Endodermal cell (in vitro differentiated cells): ENCODE measurements at regions not wholly inside any gene's neighbourhood (a gene's known extent, or its start where the extent isn't known, plus 50 kb on each side); places are given as distances from the start of the nearest gene placed in this dataset.
"Not testable (repeated sequence)": the region's sequence is repeated elsewhere in the genome, so short reads cannot be mapped to it uniquely, and the experiment has no call there.

Experiments used
- DNase-seq: peaks from one replicate; pipeline ENCODE4 v3.0.0-alpha.2; 2017
- H3K27ac ChIP-seq: 2 replicates; pipeline ENCODE4 v1.5.1; 2013; ENCODE audit warnings: mild to moderate bottlenecking, low read depth, low read length, moderate library complexity
- H3K27me3 ChIP-seq: 2 replicates; pipeline ENCODE4 v1.6.1; 2013; ENCODE audit warnings: mild to moderate bottlenecking, low read length, moderate library complexity; ENCODE audit not compliant: insufficient read depth, control insufficient read depth, poor library complexity, severe bottlenecking
- H3K36me3 ChIP-seq: 2 replicates; pipeline ENCODE4 v1.7.0; 2013; ENCODE audit warnings: mild to moderate bottlenecking, low read length, moderate library complexity; ENCODE audit not compliant: control insufficient read depth, insufficient read depth
- H3K4me1 ChIP-seq: one replicate; pipeline ENCODE4 v1.7.0; 2013; ENCODE audit warnings: low read length; ENCODE audit not compliant: control insufficient read depth, insufficient read depth
- H3K4me3 ChIP-seq: 2 replicates; pipeline ENCODE4 v1.5.1; 2013; ENCODE audit warnings: mild to moderate bottlenecking, low read length, moderate library complexity
- H3K9ac ChIP-seq: 2 replicates; pipeline ENCODE4 v1.6.1; 2013; ENCODE audit warnings: mild to moderate bottlenecking, low read length, moderate library complexity; ENCODE audit not compliant: poor library complexity, severe bottlenecking; ENCODE audit errors: extremely low read depth
- H3K9me3 ChIP-seq: 2 replicates; pipeline ENCODE4 v1.6.1; 2013; ENCODE audit warnings: mild to moderate bottlenecking, low read length, moderate library complexity; ENCODE audit not compliant: control insufficient read depth
- H3K27ac Mint-ChIP-seq: 2 replicates; pipeline ENCODE4 v1.8.0; 2020; ENCODE audit warnings: mixed read lengths
- H3K27me3 Mint-ChIP-seq: 2 replicates; pipeline ENCODE4 v1.8.0; 2021; ENCODE audit warnings: mild to moderate bottlenecking, mixed read lengths; ENCODE audit not compliant: insufficient read depth
- H3K36me3 Mint-ChIP-seq: 2 replicates; pipeline ENCODE4 v1.8.0; 2020; ENCODE audit warnings: low read depth, mixed read lengths
- H3K4me1 Mint-ChIP-seq: 2 replicates; pipeline ENCODE4 v1.8.0; 2020; ENCODE audit warnings: mixed read lengths
- H3K4me3 Mint-ChIP-seq: 2 replicates; pipeline ENCODE4 v1.8.0; 2020; ENCODE audit warnings: mild to moderate bottlenecking, moderate library complexity, mixed read lengths
- H3K9me3 Mint-ChIP-seq: 2 replicates; pipeline ENCODE4 v1.8.0; 2020; ENCODE audit warnings: mild to moderate bottlenecking, mixed read lengths
- WGBS, 2 experiments: methylation state at CpG; one replicate each; pipeline versions ENCODE4 v1.1.5 to v1.1.7; 2013; ENCODE audit warnings: missing lambda C conversion rate in 2 of 2, mixed read lengths in 1 of 2; ENCODE audit not compliant: insufficient coverage in 1 of 2, insufficient read length in 1 of 2; 5-methylcytosine and 5-hydroxymethylcytosine counted together
- TF ChIP-seq, protein P1 (sequence below): fragments of 200-600 bp; sonication (generic); conservative IDR thresholded peaks from 2 replicates; pipeline ENCODE4 v1.5.0; 2021; ENCODE audit warnings: antibody characterized with exemption, mild to moderate bottlenecking

DNA sequence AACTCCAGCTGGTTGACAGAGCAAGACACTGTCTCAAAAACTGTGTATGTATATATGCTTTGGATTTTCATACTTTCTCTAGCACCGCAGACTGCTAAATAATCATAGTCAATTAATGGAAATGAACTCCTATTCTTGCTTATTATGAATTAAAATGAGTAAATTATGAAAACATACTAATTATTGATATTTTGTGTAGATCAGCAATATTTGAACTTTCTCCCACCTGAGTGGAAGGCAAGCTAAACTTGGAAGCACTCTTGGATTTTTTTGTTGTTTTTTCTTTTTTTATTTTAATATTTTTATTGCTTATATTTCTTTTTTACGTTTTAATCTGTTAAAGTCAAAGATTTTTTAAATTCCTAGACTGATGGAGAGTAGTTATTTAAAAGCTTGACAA lies 201.7 kb downstream of the CDRT15L2 start:
- no peak for DNase-seq
- TF ChIP-seq, protein P1, sequence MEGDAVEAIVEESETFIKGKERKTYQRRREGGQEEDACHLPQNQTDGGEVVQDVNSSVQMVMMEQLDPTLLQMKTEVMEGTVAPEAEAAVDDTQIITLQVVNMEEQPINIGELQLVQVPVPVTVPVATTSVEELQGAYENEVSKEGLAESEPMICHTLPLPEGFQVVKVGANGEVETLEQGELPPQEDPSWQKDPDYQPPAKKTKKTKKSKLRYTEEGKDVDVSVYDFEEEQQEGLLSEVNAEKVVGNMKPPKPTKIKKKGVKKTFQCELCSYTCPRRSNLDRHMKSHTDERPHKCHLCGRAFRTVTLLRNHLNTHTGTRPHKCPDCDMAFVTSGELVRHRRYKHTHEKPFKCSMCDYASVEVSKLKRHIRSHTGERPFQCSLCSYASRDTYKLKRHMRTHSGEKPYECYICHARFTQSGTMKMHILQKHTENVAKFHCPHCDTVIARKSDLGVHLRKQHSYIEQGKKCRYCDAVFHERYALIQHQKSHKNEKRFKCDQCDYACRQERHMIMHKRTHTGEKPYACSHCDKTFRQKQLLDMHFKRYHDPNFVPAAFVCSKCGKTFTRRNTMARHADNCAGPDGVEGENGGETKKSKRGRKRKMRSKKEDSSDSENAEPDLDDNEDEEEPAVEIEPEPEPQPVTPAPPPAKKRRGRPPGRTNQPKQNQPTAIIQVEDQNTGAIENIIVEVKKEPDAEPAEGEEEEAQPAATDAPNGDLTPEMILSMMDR, result no peak
- no CpG with 5 or more reads among the region's 2 CpGs for WGBS, 2 experiments
- no peaks in the 10 kb centered on the region for H3K27me3 Mint-ChIP-seq
- no peak overlapping the region for H3K27ac Mint-ChIP-seq
- H3K36me3 ChIP-seq, result no peaks in the 10 kb centered on the region
- H3K9ac ChIP-seq, result no peak overlapping the region
- peaks cover 11% of the 10 kb centered on the region for H3K9me3 ChIP-seq
- no peak overlapping the region for H3K4me3 ChIP-seq
- H3K27ac ChIP-seq, result no peak overlapping the region
- H3K27me3 ChIP-seq, result no peaks in the 10 kb centered on the region
- peaks cover 5% of the 10 kb centered on the region for H3K4me1 Mint-ChIP-seq
- H3K4me1 ChIP-seq, result no peaks in the 10 kb centered on the region
- no peaks in the 10 kb centered on the region for H3K36me3 Mint-ChIP-seq
- H3K9me3 Mint-ChIP-seq, result peaks cover 5% of the 10 kb centered on the region
- no peak overlapping the region for H3K4me3 Mint-ChIP-seq

DNA sequence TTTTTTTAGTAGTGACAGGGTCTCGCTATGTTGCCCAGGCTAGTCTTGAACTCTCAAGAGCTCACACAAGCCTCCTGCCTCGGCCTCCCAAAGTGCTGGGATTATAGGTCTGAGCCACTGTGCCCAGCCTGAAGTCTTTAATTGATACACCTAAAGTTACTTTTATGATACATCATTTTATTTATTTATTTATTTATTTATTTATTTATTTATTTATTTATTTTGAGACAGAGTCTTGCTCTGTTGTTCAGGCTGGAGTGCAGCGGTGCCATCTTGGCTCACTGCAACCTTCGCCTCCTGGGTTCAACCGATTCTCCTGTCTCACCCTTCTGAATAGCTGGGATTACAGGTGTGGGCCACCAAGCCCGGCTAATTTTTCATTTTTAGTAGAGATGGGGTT lies 202.3 kb downstream of the CDRT15L2 start:
- H3K27ac Mint-ChIP-seq, H3K4me1 ChIP-seq, DNase-seq, H3K4me3 ChIP-seq, H3K9ac ChIP-seq, H3K4me3 Mint-ChIP-seq, H3K27ac ChIP-seq, H3K4me1 Mint-ChIP-seq, H3K36me3 ChIP-seq, H3K9me3 ChIP-seq, H3K36me3 Mint-ChIP-seq, H3K27me3 ChIP-seq, H3K9me3 Mint-ChIP-seq, H3K27me3 Mint-ChIP-seq: not testable (repeated sequence)
- WGBS, 2 experiments, result 88 to 97% methylated on average over 6 of the region's 6 CpGs

DNA sequence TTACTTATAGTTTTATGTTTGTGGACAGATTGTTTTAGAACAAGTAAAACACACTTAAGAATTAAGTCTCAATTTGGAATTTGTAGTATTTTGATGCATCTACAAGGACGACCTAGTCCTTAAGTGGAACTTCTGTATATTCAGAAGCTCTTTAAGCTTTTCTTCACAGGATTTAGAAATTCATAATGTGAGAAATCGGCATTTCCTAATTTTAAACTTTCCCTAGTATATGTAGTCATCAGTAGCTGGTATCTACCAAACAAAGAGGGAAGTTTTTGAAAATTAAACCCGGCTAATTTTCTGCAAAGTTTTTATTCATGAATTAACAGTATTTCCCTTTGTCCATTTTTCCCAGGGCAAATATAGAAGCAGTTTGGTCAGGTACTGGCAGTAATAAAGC lies 203.6 kb downstream of the CDRT15L2 start:
- H3K4me3 ChIP-seq, result no peak overlapping the region
- DNase-seq, result no peak
- H3K4me1 Mint-ChIP-seq, result peaks cover 5% of the 10 kb centered on the region
- TF ChIP-seq, protein P1, result no peak
- no peaks in the 10 kb centered on the region for H3K4me1 ChIP-seq
- H3K27me3 Mint-ChIP-seq, result peaks cover 3% of the 10 kb centered on the region
- 89 to 100% methylated on average over 1 to 3 of the region's 3 CpGs for WGBS, 2 experiments
- H3K36me3 ChIP-seq, result no peaks in the 10 kb centered on the region
- no peak overlapping the region for H3K27ac ChIP-seq
- H3K9me3 ChIP-seq, result no peaks in the 10 kb centered on the region
- H3K27ac Mint-ChIP-seq, result no peak overlapping the region
- H3K27me3 ChIP-seq, result no peaks in the 10 kb centered on the region
- no peaks in the 10 kb centered on the region for H3K36me3 Mint-ChIP-seq
- H3K9ac ChIP-seq, result no peak overlapping the region
- H3K9me3 Mint-ChIP-seq, result peaks cover 5% of the 10 kb centered on the region
- no peak overlapping the region for H3K4me3 Mint-ChIP-seq

DNA sequence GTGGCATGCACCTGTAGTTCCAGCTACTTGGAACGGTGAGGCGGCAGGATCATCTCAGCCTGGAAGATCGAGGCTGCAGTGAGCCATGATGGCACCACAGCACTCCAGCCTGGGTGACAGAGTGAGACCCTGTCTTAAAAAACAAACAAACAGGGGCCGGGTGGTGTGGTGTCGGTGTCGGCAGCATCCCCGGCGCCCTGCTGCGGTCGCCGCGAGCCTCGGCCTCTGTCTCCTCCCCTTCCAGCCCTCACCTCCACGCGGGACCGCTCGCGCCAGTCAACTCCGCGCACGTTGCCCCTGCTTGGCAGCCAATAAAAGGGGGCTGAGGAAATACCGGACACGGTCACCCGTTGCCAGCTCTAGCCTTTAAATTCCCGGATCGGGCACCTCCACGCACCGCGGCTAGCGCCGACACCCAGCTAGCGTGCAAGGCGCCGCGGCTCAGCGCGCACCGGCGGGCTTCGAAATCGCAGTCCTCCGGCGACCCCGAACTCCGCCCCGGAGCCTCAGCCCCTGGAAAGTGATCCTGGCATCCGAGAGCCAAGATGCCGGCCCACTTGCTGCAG lies 204.7 kb downstream of the CDRT15L2 start:
- DNase-seq, result peak; percentile 18
- Histone ChIP-seq H3K27me3 (no peaks in the 10 kb centered on the region), H3K9ac (no peak overlapping the region), H3K4me1 (no peaks in the 10 kb centered on the region), H3K9me3 (no peaks in the 10 kb centered on the region), H3K4me3 (no peak overlapping the region), H3K27ac (no peak overlapping the region), H3K36me3 (no peaks in the 10 kb centered on the region)
- Mint-ChIP-seq H3K4me3 (no peak overlapping the region), H3K27ac (no peak overlapping the region), H3K4me1 (no peaks in the 10 kb centered on the region), H3K9me3 (no peaks in the 10 kb centered on the region), H3K27me3 (peaks cover 3% of the 10 kb centered on the region), H3K36me3 (no peaks in the 10 kb centered on the region)
- TF ChIP-seq, protein P1, result no peak
- 96 to 99% methylated on average over 15 to 48 of the region's 48 CpGs for WGBS, 2 experiments
